ENCODE measurements at regions not wholly inside any gene's neighbourhood (a gene's known extent, or its start where the extent isn't known, plus 50 kb on each side); places are given as distances from the start of the nearest gene placed in this dataset.

DNA sequence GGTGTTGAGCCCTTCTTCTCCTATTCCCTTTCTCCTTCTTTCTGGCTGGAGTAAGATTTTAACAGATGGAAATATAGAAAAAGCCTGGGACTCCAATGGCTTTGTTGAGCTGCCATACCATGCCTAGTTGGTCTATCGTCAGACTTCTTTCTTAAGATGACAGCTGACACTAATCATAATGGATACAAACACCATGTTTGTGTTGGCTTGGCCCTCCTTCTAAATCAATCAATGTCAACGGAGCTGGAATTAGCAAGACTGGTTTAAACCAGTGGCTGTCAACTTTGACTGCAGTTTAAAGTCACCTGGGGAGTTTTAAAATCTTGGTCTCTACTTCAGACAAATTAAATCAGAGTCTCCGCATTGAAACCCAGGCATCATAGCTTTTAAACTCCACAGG, 264.5 kb upstream of the PRR16 start:
- no peak for DNase-seq (ENCODE audit: low read depth in 4 of 4, low spot score in 3 of 4)

GRCh38 chr5:120207129-120207528, 257.0 kb upstream of the PRR16 start:
- DNase-seq (ENCODE audit: low read depth in 4 of 4, low spot score in 3 of 4), result no peak

GRCh38 chr5:120217001-120217400, 247.1 kb upstream of the PRR16 start:
- no peak for DNase-seq (ENCODE audit: low read depth in 4 of 4, low spot score in 3 of 4)

DNA sequence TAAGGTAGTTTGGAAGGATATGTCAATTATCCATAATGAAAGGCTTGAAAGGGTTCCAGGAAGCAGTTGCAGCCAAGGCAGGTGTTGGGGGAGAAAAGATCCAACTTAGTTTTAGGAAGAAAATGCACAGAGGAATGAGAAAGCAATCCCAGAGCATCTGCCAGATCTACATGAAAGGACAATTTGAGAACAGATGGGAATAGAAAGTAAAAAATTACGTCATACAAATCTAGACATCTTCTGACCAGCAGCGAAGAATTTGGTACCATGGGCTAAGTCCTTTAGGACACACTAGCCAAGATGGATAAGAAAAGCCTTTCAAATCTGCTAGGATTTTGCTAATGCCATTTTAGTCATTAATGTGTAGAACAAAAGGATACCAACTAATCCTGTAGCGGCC, 244.1 kb upstream of the PRR16 start:
- DNase-seq (ENCODE audit: low read depth in 4 of 4, low spot score in 3 of 4), result no peak

DNA sequence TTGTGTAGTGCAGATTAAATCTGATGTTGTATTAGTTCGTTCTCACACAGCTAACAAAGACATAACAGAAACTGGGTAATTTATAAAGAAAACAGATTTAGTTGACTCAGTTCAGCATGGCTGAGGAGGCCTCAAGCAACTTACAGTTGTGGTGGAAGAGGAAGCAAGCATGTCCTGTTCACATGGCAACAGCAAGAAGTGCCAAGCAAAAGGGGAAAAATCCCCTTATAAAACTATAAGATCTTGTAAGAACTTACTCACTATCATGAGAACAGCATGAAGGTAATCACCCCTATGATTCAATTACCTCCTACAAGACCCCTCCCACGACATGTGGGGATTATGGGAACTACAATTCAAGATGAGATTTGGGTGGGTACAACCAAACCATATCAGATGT, 238.6 kb upstream of the PRR16 start:
- no peak for DNase-seq (ENCODE audit: low read depth in 4 of 4, low spot score in 3 of 4)

GRCh38 chr5:120228262-120229031, 235.7 kb upstream of the PRR16 start:
- DNase-seq (ENCODE audit: low read depth in 4 of 4, low spot score in 3 of 4), result no peak

- no peak for DNase-seq (ENCODE audit: low read depth in 4 of 4, low spot score in 3 of 4)
Measured at GRCh38 chr5:120229036-120229435, 235.1 kb upstream of the PRR16 start.

GRCh38 chr5:120231563-120231962, 232.5 kb upstream of the PRR16 start:
- DNase-seq (ENCODE audit: low read depth in 4 of 4, low spot score in 3 of 4), result no peak

- no peak for DNase-seq (ENCODE audit: low read depth in 4 of 4, low spot score in 3 of 4)
Measured at GRCh38 chr5:120236360-120236759, 227.7 kb upstream of the PRR16 start.

DNA sequence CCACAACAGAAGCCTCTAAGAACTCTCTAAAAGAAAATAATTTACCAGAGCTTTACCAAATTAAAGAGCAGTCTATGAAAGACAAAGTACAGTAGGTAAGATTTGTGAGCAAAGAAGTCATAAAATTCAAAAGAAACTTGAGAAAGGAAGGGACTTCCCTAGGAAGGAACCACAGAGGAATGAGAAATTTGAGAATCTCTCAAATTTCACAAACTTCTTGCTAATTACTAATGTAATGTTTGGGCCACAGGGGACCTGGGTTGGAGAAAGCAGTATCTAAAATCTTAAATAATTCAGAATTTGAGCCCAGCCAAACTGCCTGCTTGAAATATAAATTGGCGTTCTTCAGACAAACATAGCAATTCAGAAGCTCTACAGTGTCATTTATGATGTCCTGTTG, 225.0 kb upstream of the PRR16 start:
- DNase-seq (ENCODE audit: low read depth in 4 of 4, low spot score in 3 of 4), result no peak

DNA sequence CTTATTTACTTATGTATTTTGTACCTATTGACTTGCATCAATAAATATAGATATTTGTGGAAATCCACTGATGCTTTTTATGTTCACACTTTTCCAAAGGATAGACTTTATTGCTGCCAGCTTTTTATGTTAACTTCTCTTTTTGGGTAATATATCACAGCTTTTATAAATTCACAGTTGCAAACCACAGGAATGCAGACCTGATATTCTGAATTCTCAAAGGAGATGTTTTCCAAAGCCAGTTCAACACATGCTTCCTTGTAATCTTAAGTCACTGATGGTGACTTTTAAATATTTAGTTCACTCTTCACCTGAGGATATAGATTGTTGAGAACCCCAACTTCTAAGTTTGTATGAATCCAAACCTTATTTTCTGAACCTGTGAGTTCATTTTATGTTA, 223.4 kb upstream of the PRR16 start:
- no peak for DNase-seq (ENCODE audit: low read depth in 4 of 4, low spot score in 3 of 4)

- DNase-seq (ENCODE audit: low read depth in 4 of 4, low spot score in 3 of 4), result no peak
Measured at GRCh38 chr5:120241400-120241799, 222.7 kb upstream of the PRR16 start.

- DNase-seq (ENCODE audit: low read depth in 4 of 4, low spot score in 3 of 4), result no peak
Measured at GRCh38 chr5:120251898-120252297, 212.2 kb upstream of the PRR16 start.

GRCh38 chr5:120252839-120253238, 211.3 kb upstream of the PRR16 start:
- no peak for DNase-seq (ENCODE audit: low read depth in 4 of 4, low spot score in 3 of 4)

- no peak for DNase-seq (ENCODE audit: low read depth in 4 of 4, low spot score in 3 of 4)
Measured at GRCh38 chr5:120254385-120254784, 209.7 kb upstream of the PRR16 start.

DNA sequence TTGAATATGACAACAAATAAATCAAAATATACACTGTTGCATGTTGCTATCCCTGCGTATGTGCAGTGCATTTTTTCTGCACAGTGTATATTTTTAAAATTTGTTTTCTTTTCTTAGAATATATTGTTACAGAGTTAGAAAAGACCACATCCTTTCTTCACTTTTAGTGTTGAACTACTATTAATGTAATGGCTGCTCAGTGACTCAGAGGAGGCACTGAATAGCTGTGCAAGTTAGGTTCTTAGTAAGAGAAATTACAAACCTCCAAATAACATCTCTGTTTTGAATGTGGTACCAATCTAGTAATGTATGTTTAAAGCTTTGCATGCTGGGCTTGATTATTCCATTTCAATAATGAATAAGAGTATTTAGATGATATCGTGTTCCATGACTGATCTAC, 208.9 kb upstream of the PRR16 start:
- no peak for DNase-seq (ENCODE audit: low read depth in 4 of 4, low spot score in 3 of 4)

DNA sequence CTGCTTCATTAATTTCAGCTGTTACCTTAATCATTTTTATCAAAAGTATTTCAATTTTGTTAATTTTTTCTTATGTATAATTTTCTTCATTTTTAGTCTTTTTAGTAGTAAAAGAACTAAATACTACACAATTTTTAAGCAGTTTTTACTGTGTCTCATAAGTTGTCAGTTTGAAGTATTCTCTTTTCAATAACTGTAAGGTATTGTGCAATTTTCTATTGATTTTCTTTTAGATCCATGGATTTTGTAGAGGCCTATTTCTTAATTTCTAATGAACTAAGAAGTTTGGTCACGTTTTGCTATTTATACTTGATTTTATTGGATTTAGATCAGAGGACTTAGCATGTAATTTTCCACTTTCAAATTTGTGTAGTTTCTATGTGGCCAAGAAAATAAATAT, 207.7 kb upstream of the PRR16 start:
- DNase-seq (ENCODE audit: low read depth in 4 of 4, low spot score in 3 of 4), result no peak

DNA sequence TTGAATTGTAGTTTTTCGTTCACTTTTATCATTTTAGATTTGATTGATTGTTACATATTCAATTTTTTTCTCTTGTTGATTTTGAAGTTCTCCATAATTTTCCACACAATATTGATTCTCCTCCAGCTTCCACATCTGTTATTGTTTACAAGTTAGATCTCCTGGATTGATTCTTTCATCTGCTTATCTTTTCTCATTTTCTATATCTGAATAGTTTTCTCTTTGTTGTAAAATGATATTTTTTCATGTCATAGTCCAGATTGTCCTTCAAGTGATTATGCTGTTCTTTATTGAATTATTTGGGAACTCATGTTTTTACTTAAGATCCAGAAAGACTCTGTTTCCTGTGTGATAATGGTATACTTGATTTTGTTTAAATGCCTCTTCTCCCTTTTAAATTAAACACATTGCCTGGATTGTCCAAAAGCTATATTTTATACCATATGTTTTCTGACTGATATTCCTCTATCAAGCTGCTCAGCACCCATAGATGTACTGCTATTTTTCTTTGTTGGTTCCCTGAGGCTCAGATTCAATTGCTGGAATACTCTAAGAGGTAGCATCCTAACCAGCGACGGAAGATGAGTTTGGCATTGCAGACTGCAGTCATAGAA, 206.6 kb upstream of the PRR16 start:
- no peak for DNase-seq (ENCODE audit: low read depth in 4 of 4, low spot score in 3 of 4)

- DNase-seq (ENCODE audit: low read depth in 4 of 4, low spot score in 3 of 4), result no peak
Measured at GRCh38 chr5:120258123-120258522, 206.0 kb upstream of the PRR16 start.

- DNase-seq (ENCODE audit: low read depth in 4 of 4, low spot score in 3 of 4), result no peak
Measured at GRCh38 chr5:120260651-120261050, 203.4 kb upstream of the PRR16 start.

- no peak for DNase-seq (ENCODE audit: low read depth in 4 of 4, low spot score in 3 of 4)
Measured at GRCh38 chr5:120270498-120270897, 193.6 kb upstream of the PRR16 start.

DNA sequence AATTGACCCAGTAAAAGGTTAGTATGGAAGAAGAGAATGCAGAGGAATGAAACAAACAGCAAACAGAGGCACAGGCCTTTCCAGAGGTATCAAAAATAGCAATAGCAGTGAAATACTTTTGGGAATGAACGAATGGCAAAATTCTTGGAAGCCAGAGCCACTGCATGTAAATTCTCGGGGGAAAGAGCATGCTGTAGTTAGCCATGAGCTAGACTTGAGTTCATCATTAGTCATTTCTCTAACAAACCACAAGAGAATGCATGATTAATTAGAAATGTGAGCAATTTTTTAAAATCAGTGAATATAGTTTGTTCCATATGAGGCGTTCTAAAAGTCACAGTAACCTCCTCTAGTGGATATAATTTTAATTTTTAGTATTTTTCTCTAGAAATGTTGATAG, 170.3 kb upstream of the PRR16 start:
- no peak for DNase-seq (ENCODE audit: low read depth in 4 of 4, low spot score in 3 of 4)

GRCh38 chr5:120297616-120298015, 166.5 kb upstream of the PRR16 start:
- no peak for DNase-seq (ENCODE audit: low read depth in 4 of 4, low spot score in 3 of 4)
